ENCODE measurements at regions not wholly inside any gene's neighbourhood (a gene's known extent, or its start where the extent isn't known, plus 50 kb on each side); places are given as distances from the start of the nearest gene placed in this dataset.

DNA sequence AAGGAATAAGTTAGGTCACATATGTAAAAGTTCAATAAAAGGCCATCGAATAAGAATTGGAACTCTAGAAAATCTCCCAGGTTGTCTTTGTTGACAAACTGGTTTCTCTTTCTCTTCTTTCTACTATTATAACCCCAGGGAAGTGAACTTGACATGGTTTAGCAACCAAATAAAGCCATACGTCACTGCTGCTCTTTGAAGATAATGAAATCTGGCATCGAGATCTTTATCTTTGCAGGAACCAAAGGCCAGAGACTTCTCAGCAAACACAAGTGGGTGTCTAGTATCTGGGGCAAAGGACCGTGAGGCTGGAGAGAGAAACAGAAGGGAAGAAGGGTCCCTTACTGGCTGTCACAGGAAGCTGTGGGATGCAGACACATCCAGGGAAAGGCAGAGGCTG, 286.7 kb upstream of the CDYL start:
- TF ChIP-seq, protein P1, sequence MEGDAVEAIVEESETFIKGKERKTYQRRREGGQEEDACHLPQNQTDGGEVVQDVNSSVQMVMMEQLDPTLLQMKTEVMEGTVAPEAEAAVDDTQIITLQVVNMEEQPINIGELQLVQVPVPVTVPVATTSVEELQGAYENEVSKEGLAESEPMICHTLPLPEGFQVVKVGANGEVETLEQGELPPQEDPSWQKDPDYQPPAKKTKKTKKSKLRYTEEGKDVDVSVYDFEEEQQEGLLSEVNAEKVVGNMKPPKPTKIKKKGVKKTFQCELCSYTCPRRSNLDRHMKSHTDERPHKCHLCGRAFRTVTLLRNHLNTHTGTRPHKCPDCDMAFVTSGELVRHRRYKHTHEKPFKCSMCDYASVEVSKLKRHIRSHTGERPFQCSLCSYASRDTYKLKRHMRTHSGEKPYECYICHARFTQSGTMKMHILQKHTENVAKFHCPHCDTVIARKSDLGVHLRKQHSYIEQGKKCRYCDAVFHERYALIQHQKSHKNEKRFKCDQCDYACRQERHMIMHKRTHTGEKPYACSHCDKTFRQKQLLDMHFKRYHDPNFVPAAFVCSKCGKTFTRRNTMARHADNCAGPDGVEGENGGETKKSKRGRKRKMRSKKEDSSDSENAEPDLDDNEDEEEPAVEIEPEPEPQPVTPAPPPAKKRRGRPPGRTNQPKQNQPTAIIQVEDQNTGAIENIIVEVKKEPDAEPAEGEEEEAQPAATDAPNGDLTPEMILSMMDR (conservative IDR thresholded peaks at IDR 0.05), result no peak
- no peak for TF ChIP-seq ZFX (IDR thresholded peaks at IDR 0.05)
